Caco-2 (cell line): ENCODE measurements at regions not wholly inside any gene's neighbourhood (a gene's known extent, or its start where the extent isn't known, plus 50 kb on each side); places are given as distances from the start of the nearest gene placed in this dataset.

Source experiments
- BruUV-seq: library from RNA; stranded (reverse); fragments of 400-500 nt; replicated peaks from 2 replicates; lab custom pipeline; 2021; lab: Mats Ljungman, UMichigan
- CTCF ChIA-PET: fragments of 300-600 bp; sonication (Branson Sonifier 250); formaldehyde crosslinking; loops from one replicate; lab custom pipeline; 2022; ENCODE audit warnings: antibody characterized with exemption; lab: Charles Lee
- POLR2A ChIA-PET: fragments of 300-600 bp; sonication (Branson Sonifier 250); formaldehyde crosslinking; loops from one replicate; lab custom pipeline; 2022; ENCODE audit warnings: antibody characterized with exemption; lab: Charles Lee
- DNase-seq, 2 experiments: peaks; one replicate each; pipeline versions ENCODE4 v3.0.0 to v3.0.0-alpha.2; 2020 to 2022
- H3K27me3 ChIP-seq: replicated peaks from 2 replicates; pipeline ENCODE4 v1.6.0; 2011; ENCODE audit warnings: low read length; ENCODE audit not compliant: control insufficient read depth, insufficient read depth
- H3K36me3 ChIP-seq: 2 replicates; pipeline ENCODE4 v1.5.1; 2011; ENCODE audit warnings: low read length; ENCODE audit not compliant: control insufficient read depth, insufficient read depth
- H3K4me1 ChIP-seq: fragments of 250-450 bp; sonication (Bioruptor Pico); 2 replicates; pipeline ENCODE4 v1.5.1; 2020; ENCODE audit warnings: mild to moderate bottlenecking
- H3K4me3 ChIP-seq: 2 replicates; pipeline ENCODE4 v1.5.1; 2011; ENCODE audit warnings: low read depth, mild to moderate bottlenecking, control low read depth, low read length
- H3K9me3 ChIP-seq: fragments of 250-450 bp; sonication (Bioruptor Pico); 2 replicates; pipeline ENCODE4 v1.5.1; 2020; ENCODE audit warnings: mild to moderate bottlenecking, moderate library complexity
- H3K27ac Mint-ChIP-seq: one replicate; pipeline ENCODE4 v1.8.0; 2022; ENCODE audit warnings: mixed read lengths; ENCODE audit not compliant: unreplicated experiment
- H3K27me3 Mint-ChIP-seq: one replicate; pipeline ENCODE4 v1.8.0; 2022; ENCODE audit warnings: mixed read lengths; ENCODE audit not compliant: insufficient read depth, unreplicated experiment
- H3K36me3 Mint-ChIP-seq: one replicate; pipeline ENCODE4 v1.8.0; 2022; ENCODE audit warnings: mild to moderate bottlenecking, mixed read lengths; ENCODE audit not compliant: insufficient read depth, unreplicated experiment
- H3K4me1 Mint-ChIP-seq: one replicate; pipeline ENCODE4 v1.8.0; 2022; ENCODE audit warnings: low read depth, mixed read lengths; ENCODE audit not compliant: unreplicated experiment
- H3K4me3 Mint-ChIP-seq: one replicate; pipeline ENCODE4 v1.8.0; 2022; ENCODE audit warnings: mild to moderate bottlenecking, moderate library complexity, mixed read lengths; ENCODE audit not compliant: unreplicated experiment
- H3K9me3 Mint-ChIP-seq: one replicate; pipeline ENCODE4 v1.8.0; 2022; ENCODE audit warnings: mixed read lengths; ENCODE audit not compliant: unreplicated experiment
- CTCF ChIP-seq, 2 experiments: fragments of 200-600 bp in 1 of 2; IDR thresholded peaks; 1 replicate in 1 of 2; 2 replicates in 1 of 2; pipeline versions ENCODE4 v1.5.1 to v1.8.0; 2011 to 2022; ENCODE audit warnings: antibody characterized with exemption in 1 of 2, control low read depth in 1 of 2, inconsistent platforms in 1 of 2, low read depth in 1 of 2, low read length in 1 of 2, mild to moderate bottlenecking in 1 of 2, moderate library complexity in 1 of 2; ENCODE audit not compliant: insufficient read depth in 1 of 2, severe bottlenecking in 1 of 2, unreplicated experiment in 1 of 2
- intact Hi-C: fragments of 100-400 bp; cut with micrococcal nuclease; formaldehyde crosslinking; loops from one replicate; pipeline ENCODE4 v1.10.0; 2022; ENCODE audit not compliant: unreplicated experiment

- ChIA-PET POLR2A (no interaction called here), CTCF (no interaction called here)
- H3K4me3 ChIP-seq = no peak overlapping the region
- no peaks in the 10 kb centered on the region for H3K36me3 ChIP-seq
- H3K27me3 ChIP-seq = no peaks in the 10 kb centered on the region
- TF ChIP-seq CTCF (IDR thresholded peaks at IDR 0.05; ENCODE audit: insufficient read depth in 1 of 2, low read depth in 1 of 2, low read length in 1 of 2, severe bottlenecking in 1 of 2, unreplicated experiment in 1 of 2) = no peak
- no peaks in the 10 kb centered on the region for H3K4me1 ChIP-seq
- H3K9me3 ChIP-seq = no peaks in the 10 kb centered on the region
- no peak overlapping the region for H3K27ac Mint-ChIP-seq
- no peaks in the 10 kb centered on the region for H3K9me3 Mint-ChIP-seq
- BruUV-seq = no TSS peak
- intact Hi-C loops = no loop called here
- H3K27me3 Mint-ChIP-seq = peaks cover 8% of the 10 kb centered on the region
- H3K4me3 Mint-ChIP-seq = no peak overlapping the region
- no peak for DNase-seq
- H3K4me1 Mint-ChIP-seq = no peaks in the 10 kb centered on the region
- H3K36me3 Mint-ChIP-seq = no peaks in the 10 kb centered on the region
These were observed 88.1 kb upstream of the SOX21 start for GRCh38 chr13:94800423-94800822.

GRCh38 chr13:94799299-94799698 lies 87.0 kb upstream of the SOX21 start:
- intact Hi-C loops = no loop called here
- no TSS peak for BruUV-seq
- Mint-ChIP-seq H3K9me3 (no peaks in the 10 kb centered on the region), H3K36me3 (no peaks in the 10 kb centered on the region), H3K27me3 (peaks cover 8% of the 10 kb centered on the region), H3K4me3 (no peak overlapping the region), H3K27ac (no peak overlapping the region), H3K4me1 (no peaks in the 10 kb centered on the region)
- no peaks in the 10 kb centered on the region for H3K9me3 ChIP-seq
- TF ChIP-seq CTCF (IDR thresholded peaks at IDR 0.05; ENCODE audit: insufficient read depth in 1 of 2, low read depth in 1 of 2, low read length in 1 of 2, severe bottlenecking in 1 of 2, unreplicated experiment in 1 of 2) = no peak
- POLR2A ChIA-PET = no interaction called here
- no peaks in the 10 kb centered on the region; the same call in 1 of the 2 replicates for H3K27me3 ChIP-seq
- H3K36me3 ChIP-seq = no peaks in the 10 kb centered on the region
- DNase-seq = no peak
- H3K4me3 ChIP-seq = no peak overlapping the region
- no peaks in the 10 kb centered on the region for H3K4me1 ChIP-seq
- CTCF ChIA-PET = no interaction called here

DNA sequence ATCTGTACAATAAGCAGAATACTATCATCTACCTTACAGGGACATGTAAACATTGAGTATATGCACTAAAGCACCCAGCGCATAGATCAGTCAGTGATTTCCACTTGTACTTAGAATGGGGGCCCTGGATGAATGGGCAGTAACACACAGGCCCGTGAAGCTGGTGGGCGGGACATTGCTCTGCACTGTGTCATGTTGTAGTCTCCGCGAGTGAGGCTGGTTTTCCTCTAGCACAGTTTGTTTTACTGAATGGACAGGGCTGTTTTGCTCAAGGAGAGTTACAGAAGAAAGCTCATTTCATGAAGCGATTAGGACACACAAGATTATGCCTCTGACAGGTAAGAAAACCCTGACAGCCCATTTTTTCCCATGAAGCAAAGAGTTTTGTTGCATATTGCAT lies 86.4 kb upstream of the SOX21 start:
- TF ChIP-seq CTCF (IDR thresholded peaks at IDR 0.05; ENCODE audit: insufficient read depth in 1 of 2, low read depth in 1 of 2, low read length in 1 of 2, severe bottlenecking in 1 of 2, unreplicated experiment in 1 of 2) = no peak
- BruUV-seq = no TSS peak
- no peaks in the 10 kb centered on the region; the same call in 1 of the 2 replicates for H3K27me3 ChIP-seq
- Mint-ChIP-seq H3K4me1 (no peaks in the 10 kb centered on the region), H3K27me3 (peaks cover 6% of the 10 kb centered on the region), H3K36me3 (no peaks in the 10 kb centered on the region), H3K27ac (no peak overlapping the region), H3K4me3 (no peak overlapping the region), H3K9me3 (no peaks in the 10 kb centered on the region)
- no peak for DNase-seq
- no peaks in the 10 kb centered on the region for H3K4me1 ChIP-seq
- no peaks in the 10 kb centered on the region for H3K9me3 ChIP-seq
- H3K4me3 ChIP-seq = no peak overlapping the region
- POLR2A ChIA-PET = no interaction called here
- no peaks in the 10 kb centered on the region for H3K36me3 ChIP-seq
- CTCF ChIA-PET = no interaction called here
- intact Hi-C loops = no loop called here
